K562 (cell line): ENCODE measurements at regions not wholly inside any gene's neighbourhood (a gene's known extent, or its start where the extent isn't known, plus 50 kb on each side); places are given as distances from the start of the nearest gene placed in this dataset.

Source experiments
- ATAC-seq: fragments of 200-7000 bp; cut with Tn5 transposase; 3 replicates; pipeline ENCODE4 v1.9.1; 2020; ENCODE audit warnings: moderate library complexity
- BruUV-seq: library from RNA; stranded (reverse); fragments of 400-500 nt; replicated peaks from 2 replicates; lab custom pipeline; 2021; lab: Mats Ljungman, UMichigan
- CTCF ChIA-PET: fragments of 300-600 bp; formaldehyde crosslinking; extraction: SDS; loops from one replicate; lab custom pipeline; 2021; ENCODE audit warnings: low intra/inter-chr PET ratio; lab: Yijun Ruan, JAX
- POLR2A ChIA-PET: fragments of 300-600, 350-650 bp; sonication (Branson Sonifier 250); formaldehyde crosslinking; extraction: SDS; loops from one replicate; lab custom pipeline; 2021; ENCODE audit warnings: antibody characterized with exemption, inconsistent platforms; lab: Yijun Ruan, JAX
- DNase-seq, 4 experiments: peaks; one replicate each; pipeline versions ENCODE4 v3.0.0 to v3.0.0-alpha.2; 2011 to 2018; ENCODE audit warnings: low spot score in 3 of 4, mixed read lengths in 3 of 4; ENCODE audit errors: extremely low read depth in 1 of 4
- FAIRE-seq: peaks from 2 replicates; lab custom pipeline; 2011; peaks lifted over from hg19 to GRCh38; lab: Jason Lieb, UNC
- H2AFZ ChIP-seq: 2 replicates; pipeline ENCODE4 v1.6.0; 2011; ENCODE audit warnings: low read depth, low read length, control low read depth, inconsistent platforms
- H3K27ac ChIP-seq: fragments of 200-600 bp; 3 replicates; pipeline ENCODE4 v1.8.0; 2011; ENCODE audit warnings: low read depth, mild to moderate bottlenecking, control low read depth, inconsistent platforms, low read length, moderate library complexity, mixed read lengths; ENCODE audit errors: extremely low read depth
- H3K27me3 ChIP-seq, 2 experiments: fragments of 300-600 bp in 1 of 2; 2 replicates in 1 of 2; 3 replicates in 1 of 2; pipeline versions ENCODE4 v1.6.0 to v1.8.0; 2011; ENCODE audit warnings: inconsistent platforms in 2 of 2, low read length in 2 of 2, mild to moderate bottlenecking in 1 of 2, mixed read lengths in 1 of 2, moderate library complexity in 1 of 2; ENCODE audit not compliant: control insufficient read depth in 2 of 2, insufficient read depth in 2 of 2
- H3K36me3 ChIP-seq: fragments of 300-600 bp; 3 replicates; pipeline ENCODE4 v1.8.0; 2011; ENCODE audit warnings: mild to moderate bottlenecking, low read length, inconsistent platforms; ENCODE audit not compliant: control insufficient read depth, insufficient read depth
- H3K4me1 ChIP-seq, 2 experiments: fragments of 200-600 bp in 1 of 2; replicated peaks in 1 of 2; 2 replicates in 1 of 2; 3 replicates in 1 of 2; pipeline versions ENCODE4 v1.5.1 to v1.8.0; 2011; ENCODE audit warnings: inconsistent platforms in 2 of 2, low read length in 2 of 2, mild to moderate bottlenecking in 1 of 2, mixed read lengths in 1 of 2, moderate library complexity in 1 of 2; ENCODE audit not compliant: control insufficient read depth in 2 of 2, insufficient read depth in 2 of 2
- H3K4me2 ChIP-seq: 2 replicates; pipeline ENCODE4 v1.6.1; 2011; ENCODE audit warnings: low read length, control low read depth, inconsistent platforms, mixed read lengths; ENCODE audit not compliant: insufficient read depth
- H3K4me3 ChIP-seq: fragments of 200-600 bp; sonication (generic), shearing (Covaris generic); 2 replicates; pipeline ENCODE4 v1.5.1; 2016; ENCODE audit warnings: control low read depth, inconsistent platforms
- H3K79me2 ChIP-seq: fragments of 200-600 bp; 3 replicates; pipeline ENCODE4 v1.8.0; 2011; ENCODE audit warnings: low read length, inconsistent platforms; ENCODE audit not compliant: control insufficient read depth, insufficient read depth
- H3K9ac ChIP-seq, 2 experiments: 2 replicates each; pipeline versions ENCODE4 v1.6.0 to v1.6.1; 2011; ENCODE audit warnings: low read depth in 2 of 2, low read length in 2 of 2, control low read depth in 1 of 2, inconsistent platforms in 1 of 2, mild to moderate bottlenecking in 1 of 2, mixed read lengths in 1 of 2; ENCODE audit not compliant: insufficient read depth in 1 of 2
- H3K9me1 ChIP-seq: one replicate; pipeline ENCODE4 v1.6.0; 2011; ENCODE audit warnings: inconsistent platforms, mild to moderate bottlenecking, low read length, moderate library complexity; ENCODE audit not compliant: control insufficient read depth, insufficient read depth
- H3K9me3 ChIP-seq: replicated peaks from 2 replicates; pipeline ENCODE4 v1.5.1; 2011; ENCODE audit warnings: low read depth, low read length, inconsistent platforms; ENCODE audit not compliant: control insufficient read depth, insufficient read depth
- H4K20me1 ChIP-seq: replicated peaks from 2 replicates; pipeline ENCODE4 v1.6.1; 2011; ENCODE audit warnings: low read length, inconsistent platforms, mixed read lengths; ENCODE audit not compliant: control insufficient read depth, insufficient read depth
- ELF1 ChIP-seq: fragments of 200-800 bp; sonication (Bioruptor generic); IDR thresholded peaks from 2 replicates; pipeline ENCODE4 v1.6.1; 2016; ENCODE audit warnings: missing genetic modification characterization, missing compliant biosample characterization
- GABPA ChIP-seq: fragments of 200-800 bp; sonication (Bioruptor generic); conservative IDR thresholded peaks from 2 replicates; pipeline ENCODE4 v1.6.1; 2016; ENCODE audit warnings: low read depth, missing genetic modification characterization, missing compliant biosample characterization
- PHF8 ChIP-seq: fragments of 200-600 bp; sonication (generic); IDR thresholded peaks from 2 replicates; pipeline ENCODE4 v1.6.1; 2012; ENCODE audit warnings: mixed run types, mild to moderate bottlenecking, inconsistent platforms, low read length, moderate library complexity, borderline replicate concordance
- ZNF121 ChIP-seq: sonication (generic); formaldehyde crosslinking; conservative IDR thresholded peaks from 2 replicates; pipeline ENCODE4 v1.8.0; 2022; ENCODE audit warnings: missing genetic modification reagents
- ZNF143 ChIP-seq: sonication (generic); formaldehyde crosslinking; IDR thresholded peaks from 2 replicates; pipeline ENCODE4 v1.9.0; 2022; ENCODE audit warnings: mild to moderate bottlenecking, missing genetic modification reagents
- ZNF274 ChIP-seq: IDR thresholded peaks from 2 replicates; pipeline ENCODE4 v1.6.1; 2011; ENCODE audit warnings: low read depth, mild to moderate bottlenecking, low read length, moderate library complexity, borderline replicate concordance
- ZNF282 ChIP-seq: sonication (generic); formaldehyde crosslinking; IDR thresholded peaks from 2 replicates; pipeline ENCODE4 v1.8.1; 2023; ENCODE audit warnings: missing genetic modification reagents
- ZNF764 ChIP-seq: fragments of 250-450 bp; sonication (Bioruptor Pico); IDR thresholded peaks from 2 replicates; pipeline ENCODE4 v1.4.0; 2020; ENCODE audit warnings: low read depth, mild to moderate bottlenecking, moderate library complexity
- WGBS: fragments of 100-300 bp; shearing (Covaris generic); methylation state at CpG from one replicate; pipeline ENCODE4 v1.1.6; 2016; ENCODE audit warnings: low coverage, mixed read lengths; ENCODE audit not compliant: insufficient coverage; ENCODE audit errors: missing lambda C conversion rate; 5-methylcytosine and 5-hydroxymethylcytosine counted together
- in situ Hi-C: fragments of 300-500 bp; cut with MboI; formaldehyde crosslinking; loops from 4 replicates; pipeline ENCODE4 v1.15.0; 2018; ENCODE audit warnings: inconsistent platforms, mixed read lengths
- intact Hi-C: fragments of 100-400 bp; cut with micrococcal nuclease; formaldehyde crosslinking; loops from 2 replicates; pipeline ENCODE4 v1.14.2; 2022
- TF ChIP-seq, protein P1 (sequence below): fragments of 450-650 bp; formaldehyde crosslinking; IDR thresholded peaks from 2 replicates; pipeline ENCODE4 v1.4.0; 2022; ENCODE audit warnings: mild to moderate bottlenecking, moderate library complexity
- TF ChIP-seq, protein P2 (sequence below): fragments of 450-650 bp; IDR thresholded peaks from 2 replicates; pipeline ENCODE4 v1.7.1; 2018; ENCODE audit warnings: mild to moderate bottlenecking, low read depth; ENCODE audit not compliant: partially characterized antibody
- TF ChIP-seq, protein P3 (sequence below): fragments of 250-450 bp; sonication (Bioruptor Pico); IDR thresholded peaks from 2 replicates; pipeline ENCODE4 v1.4.0; 2020; ENCODE audit warnings: mild to moderate bottlenecking, moderate library complexity
- TF ChIP-seq, protein P4 (sequence below): sonication (generic); formaldehyde crosslinking; IDR thresholded peaks from 2 replicates; pipeline ENCODE4 v1.8.1; 2023; ENCODE audit warnings: mild to moderate bottlenecking, missing genetic modification reagents

DNA sequence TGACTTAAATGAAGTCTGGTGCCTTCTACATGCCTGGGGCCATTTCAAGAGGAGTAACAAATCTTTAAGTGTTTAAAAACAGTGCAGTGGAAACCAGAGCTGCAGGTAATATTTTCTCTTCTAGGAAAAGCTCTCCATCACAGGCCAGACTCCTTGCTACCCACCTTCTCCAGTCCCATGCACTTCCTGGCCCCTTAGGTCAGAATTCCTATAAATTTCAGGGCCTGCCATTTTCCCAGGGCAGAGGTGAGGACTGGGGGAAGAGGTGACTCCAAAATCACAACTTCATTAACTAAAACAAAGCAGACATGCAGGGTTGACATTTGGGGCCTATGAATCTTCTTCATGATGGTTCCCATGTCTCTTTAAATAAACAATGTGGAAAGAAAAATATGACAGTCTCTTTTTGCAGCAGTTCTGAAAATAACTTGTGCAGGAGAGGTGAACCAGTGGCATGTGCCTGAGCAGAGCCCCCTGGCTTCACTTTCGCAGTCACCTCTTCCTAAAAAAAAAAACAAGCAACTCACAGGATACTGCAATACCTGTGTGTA lies 63.7 kb upstream of the TANC1 start (continued):
- TF ChIP-seq, protein P1, sequence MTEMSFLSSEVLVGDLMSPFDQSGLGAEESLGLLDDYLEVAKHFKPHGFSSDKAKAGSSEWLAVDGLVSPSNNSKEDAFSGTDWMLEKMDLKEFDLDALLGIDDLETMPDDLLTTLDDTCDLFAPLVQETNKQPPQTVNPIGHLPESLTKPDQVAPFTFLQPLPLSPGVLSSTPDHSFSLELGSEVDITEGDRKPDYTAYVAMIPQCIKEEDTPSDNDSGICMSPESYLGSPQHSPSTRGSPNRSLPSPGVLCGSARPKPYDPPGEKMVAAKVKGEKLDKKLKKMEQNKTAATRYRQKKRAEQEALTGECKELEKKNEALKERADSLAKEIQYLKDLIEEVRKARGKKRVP (CRISPR knock-in tag): no peak
- TF ChIP-seq ZNF143 (no peak), ZNF274 (no peak), GABPA (tag) (no peak), ZNF282 (CRISPR knock-in tag) (no peak), ZNF121 (CRISPR knock-in tag) (no peak)

DNA sequence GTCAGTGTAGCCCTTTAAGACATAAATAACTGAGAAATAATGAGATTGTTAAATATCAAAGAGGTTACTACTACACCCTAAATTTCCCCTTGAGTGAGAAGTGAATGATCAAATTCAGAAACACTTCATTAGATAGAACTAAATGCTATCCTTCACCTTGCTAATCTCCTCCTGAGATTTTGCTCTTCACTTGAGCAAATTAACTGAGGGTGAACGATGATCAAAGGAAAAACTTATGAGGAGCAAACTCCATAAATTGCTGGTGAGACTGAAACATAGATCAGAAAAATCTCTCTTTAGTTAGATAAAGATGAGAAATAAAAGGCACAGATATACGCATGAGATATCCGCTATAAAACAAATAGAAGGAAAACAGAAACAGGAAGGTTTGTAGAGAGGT lies 63.1 kb upstream of the TANC1 start:
- no peaks in the 10 kb centered on the region for H4K20me1 ChIP-seq
- in situ Hi-C loops: loop anchor here (10.0 to 25.0 kb wide), 3 partner anchors 219 to 907 kb away; no protein-coding TSS in a partner anchor
- H3K9me3 ChIP-seq: no peaks in the 10 kb centered on the region
- H3K4me1 ChIP-seq: no peaks in the 10 kb centered on the region
- no TSS peak for BruUV-seq
- no peak for FAIRE-seq
- H2AFZ ChIP-seq: no peak overlapping the region
- no peaks in the 10 kb centered on the region for H3K36me3 ChIP-seq
- POLR2A ChIA-PET: interaction anchor here (0.7 kb wide), 1 partner anchor 928 kb away, joined by 3 read pairs; no protein-coding TSS in a partner anchor
- no peak overlapping the region for H3K27ac ChIP-seq
- no peaks in the 10 kb centered on the region for H3K9me1 ChIP-seq
- no peak for ATAC-seq
- H3K79me2 ChIP-seq: no peaks in the 10 kb centered on the region
- CTCF ChIA-PET: no interaction called here
- no peak overlapping the region for H3K9ac ChIP-seq
- H3K4me2 ChIP-seq: no peak overlapping the region
- intact Hi-C loops: loop anchor here (10.0 kb wide), 1 partner anchor 129 kb away; no protein-coding TSS in a partner anchor
- H3K27me3 ChIP-seq: peaks cover 4% of the 10 kb centered on the region in 2 experiments; a peak in 2 of 5 replicates
- DNase-seq: no peak
- 0% methylated on average over 3 of the region's 3 CpGs for WGBS
- no peak overlapping the region for H3K4me3 ChIP-seq
- TF ChIP-seq, protein P2, sequence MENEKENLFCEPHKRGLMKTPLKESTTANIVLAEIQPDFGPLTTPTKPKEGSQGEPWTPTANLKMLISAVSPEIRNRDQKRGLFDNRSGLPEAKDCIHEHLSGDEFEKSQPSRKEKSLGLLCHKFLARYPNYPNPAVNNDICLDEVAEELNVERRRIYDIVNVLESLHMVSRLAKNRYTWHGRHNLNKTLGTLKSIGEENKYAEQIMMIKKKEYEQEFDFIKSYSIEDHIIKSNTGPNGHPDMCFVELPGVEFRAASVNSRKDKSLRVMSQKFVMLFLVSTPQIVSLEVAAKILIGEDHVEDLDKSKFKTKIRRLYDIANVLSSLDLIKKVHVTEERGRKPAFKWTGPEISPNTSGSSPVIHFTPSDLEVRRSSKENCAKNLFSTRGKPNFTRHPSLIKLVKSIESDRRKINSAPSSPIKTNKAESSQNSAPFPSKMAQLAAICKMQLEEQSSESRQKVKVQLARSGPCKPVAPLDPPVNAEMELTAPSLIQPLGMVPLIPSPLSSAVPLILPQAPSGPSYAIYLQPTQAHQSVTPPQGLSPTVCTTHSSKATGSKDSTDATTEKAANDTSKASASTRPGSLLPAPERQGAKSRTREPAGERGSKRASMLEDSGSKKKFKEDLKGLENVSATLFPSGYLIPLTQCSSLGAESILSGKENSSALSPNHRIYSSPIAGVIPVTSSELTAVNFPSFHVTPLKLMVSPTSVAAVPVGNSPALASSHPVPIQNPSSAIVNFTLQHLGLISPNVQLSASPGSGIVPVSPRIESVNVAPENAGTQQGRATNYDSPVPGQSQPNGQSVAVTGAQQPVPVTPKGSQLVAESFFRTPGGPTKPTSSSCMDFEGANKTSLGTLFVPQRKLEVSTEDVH: no peak
- no peak for TF ChIP-seq ELF1
- TF ChIP-seq, protein P3, sequence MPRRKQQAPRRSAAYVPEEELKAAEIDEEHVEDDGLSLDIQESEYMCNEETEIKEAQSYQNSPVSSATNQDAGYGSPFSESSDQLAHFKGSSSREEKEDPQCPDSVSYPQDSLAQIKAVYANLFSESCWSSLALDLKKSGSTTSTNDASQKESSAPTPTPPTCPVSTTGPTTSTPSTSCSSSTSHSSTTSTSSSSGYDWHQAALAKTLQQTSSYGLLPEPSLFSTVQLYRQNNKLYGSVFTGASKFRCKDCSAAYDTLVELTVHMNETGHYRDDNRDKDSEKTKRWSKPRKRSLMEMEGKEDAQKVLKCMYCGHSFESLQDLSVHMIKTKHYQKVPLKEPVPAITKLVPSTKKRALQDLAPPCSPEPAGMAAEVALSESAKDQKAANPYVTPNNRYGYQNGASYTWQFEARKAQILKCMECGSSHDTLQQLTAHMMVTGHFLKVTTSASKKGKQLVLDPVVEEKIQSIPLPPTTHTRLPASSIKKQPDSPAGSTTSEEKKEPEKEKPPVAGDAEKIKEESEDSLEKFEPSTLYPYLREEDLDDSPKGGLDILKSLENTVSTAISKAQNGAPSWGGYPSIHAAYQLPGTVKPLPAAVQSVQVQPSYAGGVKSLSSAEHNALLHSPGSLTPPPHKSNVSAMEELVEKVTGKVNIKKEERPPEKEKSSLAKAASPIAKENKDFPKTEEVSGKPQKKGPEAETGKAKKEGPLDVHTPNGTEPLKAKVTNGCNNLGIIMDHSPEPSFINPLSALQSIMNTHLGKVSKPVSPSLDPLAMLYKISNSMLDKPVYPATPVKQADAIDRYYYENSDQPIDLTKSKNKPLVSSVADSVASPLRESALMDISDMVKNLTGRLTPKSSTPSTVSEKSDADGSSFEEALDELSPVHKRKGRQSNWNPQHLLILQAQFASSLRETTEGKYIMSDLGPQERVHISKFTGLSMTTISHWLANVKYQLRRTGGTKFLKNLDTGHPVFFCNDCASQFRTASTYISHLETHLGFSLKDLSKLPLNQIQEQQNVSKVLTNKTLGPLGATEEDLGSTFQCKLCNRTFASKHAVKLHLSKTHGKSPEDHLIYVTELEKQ (CRISPR knock-in tag): no peak
- TF ChIP-seq, protein P4, sequence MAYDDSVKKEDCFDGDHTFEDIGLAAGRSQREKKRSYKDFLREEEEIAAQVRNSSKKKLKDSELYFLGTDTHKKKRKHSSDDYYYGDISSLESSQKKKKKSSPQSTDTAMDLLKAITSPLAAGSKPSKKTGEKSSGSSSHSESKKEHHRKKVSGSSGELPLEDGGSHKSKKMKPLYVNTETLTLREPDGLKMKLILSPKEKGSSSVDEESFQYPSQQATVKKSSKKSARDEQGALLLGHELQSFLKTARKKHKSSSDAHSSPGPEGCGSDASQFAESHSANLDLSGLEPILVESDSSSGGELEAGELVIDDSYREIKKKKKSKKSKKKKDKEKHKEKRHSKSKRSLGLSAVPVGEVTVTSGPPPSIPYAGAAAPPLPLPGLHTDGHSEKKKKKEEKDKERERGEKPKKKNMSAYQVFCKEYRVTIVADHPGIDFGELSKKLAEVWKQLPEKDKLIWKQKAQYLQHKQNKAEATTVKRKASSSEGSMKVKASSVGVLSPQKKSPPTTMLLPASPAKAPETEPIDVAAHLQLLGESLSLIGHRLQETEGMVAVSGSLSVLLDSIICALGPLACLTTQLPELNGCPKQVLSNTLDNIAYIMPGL (CRISPR knock-in tag): no peak
- no peak for TF ChIP-seq ZNF764
- no peak for TF ChIP-seq PHF8
